Endodermal cell (in vitro differentiated cells): ENCODE measurements at regions not wholly inside any gene's neighbourhood (a gene's known extent, or its start where the extent isn't known, plus 50 kb on each side); places are given as distances from the start of the nearest gene placed in this dataset.
A peak's percentile ranks its signal among the peaks of the same experiment; 100 is the strongest.

Experiments
- DNase-seq: peaks from one replicate; pipeline ENCODE4 v3.0.0-alpha.2; 2017
- H3K27ac ChIP-seq: 2 replicates; pipeline ENCODE4 v1.5.1; 2013; ENCODE audit warnings: mild to moderate bottlenecking, low read depth, low read length, moderate library complexity
- H3K27me3 ChIP-seq: 2 replicates; pipeline ENCODE4 v1.6.1; 2013; ENCODE audit warnings: mild to moderate bottlenecking, low read length, moderate library complexity; ENCODE audit not compliant: insufficient read depth, control insufficient read depth, poor library complexity, severe bottlenecking
- H3K36me3 ChIP-seq: 2 replicates; pipeline ENCODE4 v1.7.0; 2013; ENCODE audit warnings: mild to moderate bottlenecking, low read length, moderate library complexity; ENCODE audit not compliant: control insufficient read depth, insufficient read depth
- H3K4me1 ChIP-seq: one replicate; pipeline ENCODE4 v1.7.0; 2013; ENCODE audit warnings: low read length; ENCODE audit not compliant: control insufficient read depth, insufficient read depth
- H3K4me3 ChIP-seq: 2 replicates; pipeline ENCODE4 v1.5.1; 2013; ENCODE audit warnings: mild to moderate bottlenecking, low read length, moderate library complexity
- H3K9ac ChIP-seq: 2 replicates; pipeline ENCODE4 v1.6.1; 2013; ENCODE audit warnings: mild to moderate bottlenecking, low read length, moderate library complexity; ENCODE audit not compliant: poor library complexity, severe bottlenecking; ENCODE audit errors: extremely low read depth
- H3K9me3 ChIP-seq: 2 replicates; pipeline ENCODE4 v1.6.1; 2013; ENCODE audit warnings: mild to moderate bottlenecking, low read length, moderate library complexity; ENCODE audit not compliant: control insufficient read depth
- H3K27ac Mint-ChIP-seq: 2 replicates; pipeline ENCODE4 v1.8.0; 2020; ENCODE audit warnings: mixed read lengths
- H3K27me3 Mint-ChIP-seq: 2 replicates; pipeline ENCODE4 v1.8.0; 2021; ENCODE audit warnings: mild to moderate bottlenecking, mixed read lengths; ENCODE audit not compliant: insufficient read depth
- H3K36me3 Mint-ChIP-seq: 2 replicates; pipeline ENCODE4 v1.8.0; 2020; ENCODE audit warnings: low read depth, mixed read lengths
- H3K4me1 Mint-ChIP-seq: 2 replicates; pipeline ENCODE4 v1.8.0; 2020; ENCODE audit warnings: mixed read lengths
- H3K4me3 Mint-ChIP-seq: 2 replicates; pipeline ENCODE4 v1.8.0; 2020; ENCODE audit warnings: mild to moderate bottlenecking, moderate library complexity, mixed read lengths
- H3K9me3 Mint-ChIP-seq: 2 replicates; pipeline ENCODE4 v1.8.0; 2020; ENCODE audit warnings: mild to moderate bottlenecking, mixed read lengths
- CTCF ChIP-seq: fragments of 200-600 bp; sonication (generic); conservative IDR thresholded peaks from 2 replicates; pipeline ENCODE4 v1.5.0; 2021; ENCODE audit warnings: antibody characterized with exemption, mild to moderate bottlenecking
- WGBS, 2 experiments: methylation state at CpG; one replicate each; pipeline versions ENCODE4 v1.1.5 to v1.1.7; 2013; ENCODE audit warnings: missing lambda C conversion rate in 2 of 2, mixed read lengths in 1 of 2; ENCODE audit not compliant: insufficient coverage in 1 of 2, insufficient read length in 1 of 2; 5-methylcytosine and 5-hydroxymethylcytosine counted together

DNA sequence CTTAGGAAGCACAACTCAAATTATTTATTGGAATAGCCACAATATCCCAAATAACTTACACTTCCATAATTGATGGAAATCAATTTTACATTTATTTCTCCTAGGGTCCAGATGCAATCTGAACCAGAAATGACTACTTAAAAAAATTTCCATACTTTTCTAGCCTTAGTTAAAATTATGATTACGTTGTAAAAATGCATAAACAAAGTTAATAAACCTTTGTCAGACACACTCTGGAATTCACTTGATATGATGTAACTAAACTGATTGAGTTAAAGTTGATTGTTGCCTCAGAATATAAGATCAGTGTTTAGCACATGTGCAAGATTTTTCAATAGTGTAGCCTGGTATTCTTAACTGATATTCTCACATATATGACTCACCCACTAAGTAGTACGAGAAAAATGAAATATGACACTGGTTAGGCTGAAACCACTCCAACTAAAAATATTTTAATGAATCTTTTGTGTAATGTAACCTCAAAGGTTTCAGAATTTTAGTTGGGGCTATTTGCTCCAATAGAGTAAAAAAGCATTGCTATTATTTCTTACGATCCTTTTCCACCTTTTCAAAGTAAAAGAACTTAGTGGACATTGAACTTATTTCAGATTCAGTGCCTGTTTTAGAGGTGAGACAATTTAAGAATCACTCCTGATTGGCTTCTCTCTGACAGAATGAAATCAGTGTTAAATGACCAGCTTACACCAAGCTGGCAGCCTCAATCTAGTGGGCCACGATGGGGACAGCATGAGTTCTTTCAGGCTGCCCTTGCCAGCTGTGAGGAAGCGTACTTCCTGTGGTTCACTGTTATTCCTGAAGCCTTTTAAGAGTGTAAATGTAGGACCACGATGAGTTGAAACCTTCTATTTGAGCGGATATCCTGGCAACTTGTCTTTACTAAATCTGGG, 277.2 kb upstream of the CDH9 start:
- H3K4me3 Mint-ChIP-seq = no peak overlapping the region
- peaks cover 9% of the 10 kb centered on the region for H3K4me1 Mint-ChIP-seq
- no peaks in the 10 kb centered on the region for H3K9me3 Mint-ChIP-seq
- no peaks in the 10 kb centered on the region for H3K27me3 Mint-ChIP-seq
- TF ChIP-seq CTCF = no peak
- no peaks in the 10 kb centered on the region for H3K36me3 Mint-ChIP-seq
- peak overlapping the region; percentile 41 for H3K27ac Mint-ChIP-seq
- Histone ChIP-seq H3K27me3 (no peaks in the 10 kb centered on the region), H3K9ac (no peak overlapping the region), H3K4me3 (no peak overlapping the region), H3K4me1 (no peaks in the 10 kb centered on the region), H3K27ac (no peak overlapping the region), H3K36me3 (no peaks in the 10 kb centered on the region), H3K9me3 (no peaks in the 10 kb centered on the region)
- 44 to 66% methylated on average over 3 to 7 of the region's 7 CpGs for WGBS, 2 experiments
- DNase-seq = no peak

GRCh38 chr5:27313549-27313948, 275.2 kb upstream of the CDH9 start:
- WGBS, 2 experiments = 86% methylated on average over 3 of the region's 4 CpGs; no CpG with 5 or more reads in 1 of the 2 experiments
- Histone ChIP-seq H3K27me3 (no peaks in the 10 kb centered on the region), H3K9ac (no peak overlapping the region), H3K4me3 (no peak overlapping the region), H3K36me3 (no peaks in the 10 kb centered on the region), H3K27ac (no peak overlapping the region), H3K9me3 (no peaks in the 10 kb centered on the region), H3K4me1 (no peaks in the 10 kb centered on the region)
- no peaks in the 10 kb centered on the region for H3K9me3 Mint-ChIP-seq
- H3K36me3 Mint-ChIP-seq = no peaks in the 10 kb centered on the region
- TF ChIP-seq CTCF = no peak
- H3K4me3 Mint-ChIP-seq = no peak overlapping the region
- H3K27ac Mint-ChIP-seq = no peak overlapping the region
- DNase-seq = no peak
- H3K27me3 Mint-ChIP-seq = no peaks in the 10 kb centered on the region
- peaks cover 9% of the 10 kb centered on the region for H3K4me1 Mint-ChIP-seq

GRCh38 chr5:27312291-27312893, 274.0 kb upstream of the CDH9 start:
- H3K9me3 ChIP-seq = no peaks in the 10 kb centered on the region
- no peak overlapping the region for H3K9ac ChIP-seq
- WGBS, 2 experiments = 78 to 90% methylated on average over 5 of the region's 5 CpGs
- Mint-ChIP-seq H3K27ac (no peak overlapping the region), H3K27me3 (no peaks in the 10 kb centered on the region), H3K4me1 (peaks cover 9% of the 10 kb centered on the region), H3K36me3 (no peaks in the 10 kb centered on the region), H3K9me3 (no peaks in the 10 kb centered on the region), H3K4me3 (no peak overlapping the region)
- no peaks in the 10 kb centered on the region for H3K36me3 ChIP-seq
- H3K27me3 ChIP-seq = no peaks in the 10 kb centered on the region
- no peak overlapping the region for H3K27ac ChIP-seq
- H3K4me3 ChIP-seq = no peak overlapping the region
- no peak for TF ChIP-seq CTCF
- no peak for DNase-seq
- H3K4me1 ChIP-seq = no peaks in the 10 kb centered on the region
